Mucosa of descending colon (tissue), 3 donors: ENCODE measurements at regions not wholly inside any gene's neighbourhood (a gene's known extent, or its start where the extent isn't known, plus 50 kb on each side); places are given as distances from the start of the nearest gene placed in this dataset.

Experiments used
- ATAC-seq: fragments of 200-7000 bp; cut with Tn5 transposase; one replicate; pipeline ENCODE4 v1.9.1; 2020; ENCODE audit warnings: mild to moderate bottlenecking, moderate library complexity
- DNase-seq, 3 donors: peaks; one replicate each; pipeline ENCODE4 v3.0.0-alpha.2; 2020
- H3K36me3 ChIP-seq: fragments of 200-600 bp; one replicate; pipeline ENCODE4 v1.8.0; 2021; ENCODE audit warnings: low read depth, mild to moderate bottlenecking
- H3K4me1 ChIP-seq: fragments of 200-600 bp; one replicate; pipeline ENCODE4 v1.8.0; 2021; ENCODE audit warnings: low read depth, mild to moderate bottlenecking
- H3K4me3 ChIP-seq: fragments of 200-600 bp; one replicate; pipeline ENCODE4 v1.8.0; 2021; ENCODE audit warnings: mild to moderate bottlenecking
- H3K9me3 ChIP-seq: fragments of 200-600 bp; one replicate; pipeline ENCODE4 v1.8.0; 2021; ENCODE audit warnings: mild to moderate bottlenecking
- intact Hi-C, 2 donors: fragments of 100-400 bp; cut with DNase I in 1 of 2; cut with micrococcal nuclease in 1 of 2; formaldehyde crosslinking; loops; one replicate each; pipeline versions ENCODE4 v1.11.0 to v1.11.1; 2022; cut with DNase I, micrococcal nuclease
- TF ChIP-seq, protein P1 (sequence below): fragments of 200-600 bp; IDR thresholded peaks from one replicate; pipeline ENCODE4 v1.8.0; 2022; ENCODE audit warnings: antibody characterized with exemption, mild to moderate bottlenecking
- donor health status: DM: no; HTN: no; CAD: no; lungs with moderate emphysema.
- donor health status: DM: no; HTN: no; CAD: no.
- donor health status: DM: no; HTN: yes; CAD: no.

DNA sequence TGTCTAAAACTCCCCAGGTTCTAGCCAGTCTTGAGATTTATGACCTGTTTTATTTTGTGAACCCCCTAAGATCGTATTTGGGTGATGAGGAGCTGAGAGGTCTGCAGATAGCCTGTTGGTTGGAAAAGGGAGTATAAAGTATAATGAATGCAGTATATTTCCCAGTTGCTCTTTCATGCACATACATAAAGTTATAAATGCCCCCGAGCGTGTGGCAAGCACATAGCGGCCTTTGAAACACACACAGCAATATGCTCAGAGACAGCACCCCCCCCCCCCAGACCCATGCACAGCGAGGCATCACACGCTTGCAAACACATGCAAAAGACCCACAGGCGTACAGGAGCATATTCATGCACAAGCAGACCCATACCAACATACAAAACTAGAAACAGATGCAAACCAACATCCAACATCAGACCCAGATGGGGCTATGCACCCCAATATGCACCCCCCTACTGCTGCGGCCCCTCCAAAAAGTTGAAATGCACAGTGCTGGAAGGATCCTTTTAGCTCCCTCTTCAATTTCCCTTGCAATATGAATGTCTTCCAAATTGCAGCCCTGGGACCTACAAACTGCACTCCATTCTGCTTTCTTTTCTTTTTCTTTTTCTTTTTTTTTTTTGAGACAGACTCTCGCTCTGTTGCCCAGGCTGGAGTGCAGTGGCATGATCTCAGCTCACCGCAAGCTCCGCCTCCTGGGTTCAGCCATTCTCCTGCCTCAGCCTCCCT is 82.2 kb upstream of the TBX3 start:
- DNase-seq: no peak
- intact Hi-C loops: no loop called here
- ATAC-seq: no peak
- Histone ChIP-seq H3K36me3 (no peaks in the 10 kb centered on the region), H3K9me3 (no peaks in the 10 kb centered on the region), H3K4me1 (no peaks in the 10 kb centered on the region), H3K4me3 (no peak overlapping the region)
- TF ChIP-seq, protein P1, sequence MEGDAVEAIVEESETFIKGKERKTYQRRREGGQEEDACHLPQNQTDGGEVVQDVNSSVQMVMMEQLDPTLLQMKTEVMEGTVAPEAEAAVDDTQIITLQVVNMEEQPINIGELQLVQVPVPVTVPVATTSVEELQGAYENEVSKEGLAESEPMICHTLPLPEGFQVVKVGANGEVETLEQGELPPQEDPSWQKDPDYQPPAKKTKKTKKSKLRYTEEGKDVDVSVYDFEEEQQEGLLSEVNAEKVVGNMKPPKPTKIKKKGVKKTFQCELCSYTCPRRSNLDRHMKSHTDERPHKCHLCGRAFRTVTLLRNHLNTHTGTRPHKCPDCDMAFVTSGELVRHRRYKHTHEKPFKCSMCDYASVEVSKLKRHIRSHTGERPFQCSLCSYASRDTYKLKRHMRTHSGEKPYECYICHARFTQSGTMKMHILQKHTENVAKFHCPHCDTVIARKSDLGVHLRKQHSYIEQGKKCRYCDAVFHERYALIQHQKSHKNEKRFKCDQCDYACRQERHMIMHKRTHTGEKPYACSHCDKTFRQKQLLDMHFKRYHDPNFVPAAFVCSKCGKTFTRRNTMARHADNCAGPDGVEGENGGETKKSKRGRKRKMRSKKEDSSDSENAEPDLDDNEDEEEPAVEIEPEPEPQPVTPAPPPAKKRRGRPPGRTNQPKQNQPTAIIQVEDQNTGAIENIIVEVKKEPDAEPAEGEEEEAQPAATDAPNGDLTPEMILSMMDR: no peak

DNA sequence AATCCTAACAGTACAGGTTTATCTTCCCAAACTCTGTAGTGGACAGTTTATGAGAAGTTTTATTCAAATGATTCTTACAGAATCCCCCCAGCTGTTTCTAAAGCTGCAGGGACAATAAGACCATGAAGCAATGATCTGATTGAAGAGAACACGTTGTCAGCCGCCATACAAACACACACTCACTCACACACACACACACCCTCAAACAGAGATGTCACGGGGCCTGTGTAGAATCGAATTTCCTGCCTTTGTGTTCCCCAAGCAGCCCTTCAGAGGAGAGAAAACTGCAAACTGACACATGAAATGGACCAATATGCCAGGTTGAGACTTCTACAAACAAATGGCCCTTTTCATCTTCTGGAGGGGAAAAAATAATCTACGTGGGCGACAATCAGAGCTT is 80.5 kb upstream of the TBX3 start:
- Histone ChIP-seq H3K4me1 (no peaks in the 10 kb centered on the region), H3K9me3 (no peaks in the 10 kb centered on the region), H3K36me3 (no peaks in the 10 kb centered on the region), H3K4me3 (no peak overlapping the region)
- TF ChIP-seq, protein P1: no peak
- ATAC-seq: no peak
- DNase-seq: no peak
- intact Hi-C loops: no loop called here

DNA sequence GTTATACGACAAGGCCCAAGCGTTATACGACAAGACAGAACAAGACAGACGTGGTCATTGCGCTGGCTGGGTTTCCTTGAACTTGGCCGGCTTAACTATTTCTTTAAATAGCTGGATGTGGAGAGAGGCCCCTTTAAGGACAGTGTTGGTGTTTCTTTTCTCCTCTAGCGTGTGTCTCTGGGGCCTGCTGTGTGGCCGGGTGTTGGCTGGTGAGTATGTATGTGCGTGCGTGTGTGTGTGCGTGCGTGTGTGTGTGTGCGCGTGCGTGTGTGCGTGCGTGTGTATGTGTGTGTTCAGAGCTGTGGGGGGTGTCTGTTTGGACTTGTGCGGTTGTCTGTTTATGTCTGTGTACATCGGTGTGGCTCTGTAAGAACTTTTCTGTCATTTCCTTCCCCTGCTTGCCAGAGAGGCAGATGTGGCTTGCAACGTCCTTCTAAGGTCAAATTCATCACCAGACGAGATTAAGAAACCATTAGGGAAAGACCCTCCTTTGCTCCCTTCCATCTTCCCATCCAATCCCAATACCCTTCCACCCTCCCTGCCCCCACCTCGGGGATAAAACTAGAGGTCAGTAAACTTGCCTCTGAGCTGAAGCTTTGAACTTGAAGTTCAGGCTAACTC is 78.6 kb upstream of the TBX3 start:
- H3K4me3 ChIP-seq: no peak overlapping the region
- TF ChIP-seq, protein P1: no peak
- no peaks in the 10 kb centered on the region for H3K9me3 ChIP-seq
- intact Hi-C loops: no loop called here
- DNase-seq (peak in 2 of 3 donors; percentile 24 to 29), ATAC-seq (peak; percentile 12)
- no peaks in the 10 kb centered on the region for H3K4me1 ChIP-seq
- H3K36me3 ChIP-seq: no peaks in the 10 kb centered on the region

DNA sequence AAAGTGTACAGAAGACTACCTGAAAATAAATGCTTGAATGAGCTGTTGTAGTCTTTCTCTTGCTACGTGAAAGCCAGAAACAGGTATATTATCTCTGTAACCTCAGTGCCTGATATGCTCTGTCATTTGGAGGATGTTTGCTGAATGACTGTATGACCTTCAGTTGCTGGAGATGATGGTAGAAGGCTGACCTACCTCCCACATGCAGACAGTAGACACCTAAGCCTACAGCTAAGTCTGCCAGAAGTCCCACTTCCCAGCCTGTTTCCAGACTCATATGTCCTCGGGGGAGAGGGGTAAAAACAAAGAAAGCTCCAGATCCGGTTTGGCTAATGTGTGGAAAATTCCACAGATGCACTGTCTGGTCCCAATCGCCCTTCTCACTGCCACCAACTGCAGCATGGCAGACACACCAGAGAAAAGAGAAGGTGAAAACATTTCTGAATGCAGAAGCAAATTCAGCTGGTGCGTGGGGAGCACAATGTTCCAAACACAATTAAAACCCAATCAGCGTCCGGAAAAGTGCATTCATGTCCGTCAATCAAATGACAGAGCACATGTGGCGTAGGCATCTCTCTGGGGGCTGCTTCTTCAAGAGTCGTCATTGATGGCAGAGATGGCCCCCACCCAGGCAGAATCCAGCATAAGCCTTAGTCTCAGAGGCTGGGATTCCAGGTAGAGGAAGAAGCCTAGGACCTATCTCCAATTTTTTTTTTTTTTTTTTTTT is 76.3 kb upstream of the TBX3 start:
- no peaks in the 10 kb centered on the region for H3K9me3 ChIP-seq
- no peak for ATAC-seq
- H3K36me3 ChIP-seq: no peaks in the 10 kb centered on the region
- intact Hi-C loops: no loop called here
- DNase-seq: no peak
- H3K4me1 ChIP-seq: no peaks in the 10 kb centered on the region
- TF ChIP-seq, protein P1: no peak
- H3K4me3 ChIP-seq: no peak overlapping the region

DNA sequence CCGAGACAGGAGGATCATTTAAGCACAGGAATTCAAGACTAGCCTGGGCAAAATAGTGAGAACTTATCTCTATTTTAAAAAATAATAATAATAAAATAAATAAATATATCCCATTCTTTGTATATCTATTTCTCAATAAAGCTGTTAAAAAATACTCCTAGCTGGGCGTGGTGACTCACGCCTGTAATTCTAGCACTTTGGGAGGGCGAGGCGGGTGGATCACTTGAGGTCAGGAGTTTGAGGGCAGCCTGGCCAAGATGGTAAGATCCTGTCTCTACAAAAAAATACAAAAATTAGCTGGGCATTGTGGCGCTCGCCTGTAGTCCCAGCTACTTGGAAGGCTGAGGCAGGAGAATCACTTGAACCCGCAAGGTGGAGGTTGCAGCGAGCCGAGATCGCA is 75.7 kb upstream of the TBX3 start:
- intact Hi-C loops: no loop called here
- no peaks in the 10 kb centered on the region for H3K9me3 ChIP-seq
- no peak for ATAC-seq
- no peaks in the 10 kb centered on the region for H3K4me1 ChIP-seq
- no peaks in the 10 kb centered on the region for H3K36me3 ChIP-seq
- TF ChIP-seq, protein P1: no peak
- H3K4me3 ChIP-seq: no peak overlapping the region
- no peak for DNase-seq
